ENCODE measurements at regions not wholly inside any gene's neighbourhood (a gene's known extent, or its start where the extent isn't known, plus 50 kb on each side); places are given as distances from the start of the nearest gene placed in this dataset.

DNA sequence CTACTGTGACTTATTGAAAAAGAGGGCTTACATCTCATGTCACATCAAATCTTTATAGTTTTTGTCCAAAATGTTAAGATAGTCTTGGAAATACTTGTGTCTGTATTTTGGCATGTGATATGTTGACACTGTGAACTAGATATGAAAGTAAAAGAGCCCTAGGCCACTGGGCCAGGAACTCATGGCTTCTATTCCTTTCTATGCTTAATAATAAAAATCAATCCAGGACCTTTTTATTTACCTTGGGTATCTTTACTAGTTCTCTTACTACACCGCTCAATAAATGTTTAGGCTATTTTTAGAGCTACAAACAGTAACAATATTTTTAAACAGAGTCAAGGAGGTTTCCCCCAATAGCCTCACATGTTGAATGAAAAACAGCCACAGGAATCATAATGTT is 348.6 kb upstream of the SLC24A2 start:
- DNase-seq (ENCODE audit: low read depth): no peak
- no peak overlapping the region for H3K4me3 ChIP-seq (ENCODE audit: low read depth, low read length)
- in situ Hi-C loops (cut with HindIII; ENCODE audit: low sequenced_read_pairs): no loop called here
- TF ChIP-seq, protein P1, sequence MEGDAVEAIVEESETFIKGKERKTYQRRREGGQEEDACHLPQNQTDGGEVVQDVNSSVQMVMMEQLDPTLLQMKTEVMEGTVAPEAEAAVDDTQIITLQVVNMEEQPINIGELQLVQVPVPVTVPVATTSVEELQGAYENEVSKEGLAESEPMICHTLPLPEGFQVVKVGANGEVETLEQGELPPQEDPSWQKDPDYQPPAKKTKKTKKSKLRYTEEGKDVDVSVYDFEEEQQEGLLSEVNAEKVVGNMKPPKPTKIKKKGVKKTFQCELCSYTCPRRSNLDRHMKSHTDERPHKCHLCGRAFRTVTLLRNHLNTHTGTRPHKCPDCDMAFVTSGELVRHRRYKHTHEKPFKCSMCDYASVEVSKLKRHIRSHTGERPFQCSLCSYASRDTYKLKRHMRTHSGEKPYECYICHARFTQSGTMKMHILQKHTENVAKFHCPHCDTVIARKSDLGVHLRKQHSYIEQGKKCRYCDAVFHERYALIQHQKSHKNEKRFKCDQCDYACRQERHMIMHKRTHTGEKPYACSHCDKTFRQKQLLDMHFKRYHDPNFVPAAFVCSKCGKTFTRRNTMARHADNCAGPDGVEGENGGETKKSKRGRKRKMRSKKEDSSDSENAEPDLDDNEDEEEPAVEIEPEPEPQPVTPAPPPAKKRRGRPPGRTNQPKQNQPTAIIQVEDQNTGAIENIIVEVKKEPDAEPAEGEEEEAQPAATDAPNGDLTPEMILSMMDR (IDR thresholded peaks at IDR 0.05; ENCODE audit: low read depth, low read length, missing control alignments): no peak

DNA sequence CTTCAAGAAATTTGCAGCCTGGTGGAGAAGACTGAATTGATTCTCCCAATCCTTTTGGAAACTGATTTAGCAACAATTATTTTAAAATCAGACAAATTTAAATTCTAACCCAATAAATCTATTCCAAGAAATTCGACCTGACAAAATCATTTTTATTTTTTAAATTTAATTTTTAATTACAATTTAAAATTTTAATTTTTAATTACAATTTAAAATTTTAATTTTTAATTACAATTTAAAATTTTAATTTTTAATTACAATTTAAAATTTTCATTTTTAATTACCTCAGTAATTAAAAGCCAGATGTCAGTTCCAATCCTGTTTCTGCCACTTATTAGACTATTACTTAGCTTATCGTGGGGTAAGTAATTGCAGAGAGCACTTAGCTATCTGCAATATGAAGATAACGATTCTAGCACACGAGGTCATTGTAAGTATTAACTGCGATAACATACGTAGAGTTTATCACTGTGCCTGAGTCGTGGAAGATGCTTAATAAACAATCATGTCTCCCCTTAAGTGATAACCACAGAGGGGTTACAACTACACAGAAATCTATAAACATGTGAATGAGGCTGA is 346.4 kb upstream of the SLC24A2 start:
- TF ChIP-seq, protein P1 (IDR thresholded peaks at IDR 0.05; ENCODE audit: low read depth, low read length, missing control alignments): no peak
- no peak overlapping the region for H3K4me3 ChIP-seq (ENCODE audit: low read depth, low read length)
- in situ Hi-C loops (cut with HindIII; ENCODE audit: low sequenced_read_pairs): no loop called here
- no peak for DNase-seq (ENCODE audit: low read depth)

DNA sequence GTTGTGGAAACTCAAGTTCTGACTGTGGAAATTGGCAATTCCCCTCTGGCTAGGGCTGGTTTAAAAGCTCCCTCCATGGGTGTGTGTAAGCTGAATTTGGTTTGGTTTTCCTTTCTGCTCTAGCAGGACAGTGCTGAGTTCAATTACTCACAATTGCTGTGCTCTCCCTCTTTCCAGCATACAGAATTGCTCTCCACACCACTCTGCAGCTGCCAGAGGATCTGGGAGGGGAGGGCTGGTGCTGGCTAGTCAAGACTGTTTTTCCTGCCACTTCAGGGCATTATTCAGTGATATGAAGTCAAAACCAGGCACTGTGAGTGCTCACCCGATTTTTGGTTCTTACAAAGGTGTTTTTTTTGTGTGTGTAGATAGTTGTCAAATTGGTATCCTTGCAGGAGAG is 336.9 kb upstream of the SLC24A2 start:
- DNase-seq (ENCODE audit: low read depth): no peak
- TF ChIP-seq, protein P1 (IDR thresholded peaks at IDR 0.05; ENCODE audit: low read depth, low read length, missing control alignments): no peak
- in situ Hi-C loops (cut with HindIII; ENCODE audit: low sequenced_read_pairs): loop anchor here (5.0 kb wide), 1 partner anchor 33 kb away; no protein-coding TSS in a partner anchor
- no peak overlapping the region for H3K4me3 ChIP-seq (ENCODE audit: low read depth, low read length)

DNA sequence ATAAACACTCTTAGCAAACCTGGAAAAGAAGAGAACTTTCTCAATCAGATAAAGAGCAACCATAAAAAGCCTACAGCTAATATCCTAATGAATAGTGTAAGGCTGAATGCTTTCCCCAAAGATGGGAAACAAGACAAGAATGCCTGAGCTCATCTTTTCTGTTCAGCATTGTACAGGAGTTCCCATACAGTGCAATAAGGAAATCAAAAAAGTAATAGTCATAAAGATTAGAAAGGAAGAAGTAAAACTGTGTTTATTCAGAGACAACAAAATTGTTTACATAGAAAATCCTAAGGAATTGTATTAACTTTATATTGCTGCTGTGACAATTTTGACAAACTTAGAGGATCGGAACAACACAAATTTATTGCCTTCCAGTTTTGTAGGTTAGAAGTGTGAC is 330.7 kb upstream of the SLC24A2 start:
- DNase-seq (ENCODE audit: low read depth): no peak
- H3K4me3 ChIP-seq (ENCODE audit: low read depth, low read length): no peak overlapping the region
- TF ChIP-seq, protein P1 (IDR thresholded peaks at IDR 0.05; ENCODE audit: low read depth, low read length, missing control alignments): no peak
- in situ Hi-C loops (cut with HindIII; ENCODE audit: low sequenced_read_pairs): no loop called here

DNA sequence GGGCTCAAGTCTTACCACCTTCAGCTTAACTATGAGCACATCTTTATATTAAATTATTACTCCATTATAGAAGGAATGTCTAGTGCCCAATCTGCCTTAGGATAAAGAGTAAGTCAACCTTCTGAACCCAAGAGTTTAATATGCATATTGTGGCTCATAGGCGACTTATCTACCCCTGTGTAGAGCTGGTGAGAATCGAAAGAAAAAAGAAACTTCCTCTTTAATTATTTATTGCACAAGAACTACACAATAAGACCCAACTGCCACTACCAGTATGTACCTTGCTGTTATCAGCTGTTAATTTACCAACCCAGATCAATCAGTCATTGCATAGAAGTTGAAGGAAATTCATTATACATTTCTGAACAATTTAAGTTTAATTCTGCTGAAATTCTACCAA is 329.1 kb upstream of the SLC24A2 start:
- no peak for DNase-seq (ENCODE audit: low read depth)
- in situ Hi-C loops (cut with HindIII; ENCODE audit: low sequenced_read_pairs): no loop called here
- H3K4me3 ChIP-seq (ENCODE audit: low read depth, low read length): no peak overlapping the region
- TF ChIP-seq, protein P1 (IDR thresholded peaks at IDR 0.05; ENCODE audit: low read depth, low read length, missing control alignments): no peak

DNA sequence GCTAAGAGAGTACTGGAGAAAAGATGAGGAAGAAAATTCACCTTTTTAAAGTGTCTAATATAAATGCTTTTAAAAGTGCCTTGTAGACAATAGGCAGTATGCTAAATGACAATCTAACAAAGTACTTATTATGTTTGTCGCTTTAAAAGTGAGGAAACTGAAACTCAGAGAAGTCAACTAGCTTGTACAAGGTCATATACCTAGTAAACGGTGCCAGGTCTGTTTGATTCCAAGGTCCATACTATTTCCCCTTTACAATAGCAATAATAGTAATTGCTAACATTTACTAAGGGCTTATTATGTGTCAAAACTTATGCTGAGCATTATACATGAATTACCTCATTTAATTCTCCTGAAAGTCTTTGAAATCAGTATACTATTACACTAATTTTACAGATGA is 328.6 kb upstream of the SLC24A2 start:
- no peak for DNase-seq (ENCODE audit: low read depth)
- TF ChIP-seq, protein P1 (IDR thresholded peaks at IDR 0.05; ENCODE audit: low read depth, low read length, missing control alignments): no peak
- no peak overlapping the region for H3K4me3 ChIP-seq (ENCODE audit: low read depth, low read length)
- in situ Hi-C loops (cut with HindIII; ENCODE audit: low sequenced_read_pairs): no loop called here

All from astrocyte of the cerebellum (primary cell).